ENCODE measurements at regions not wholly inside any gene's neighbourhood (a gene's known extent, or its start where the extent isn't known, plus 50 kb on each side); places are given as distances from the start of the nearest gene placed in this dataset.

- Histone ChIP-seq H3K4me2 (ENCODE audit: low read length) (no peak overlapping the region), H4K20me1 (ENCODE audit: insufficient read depth) (no peaks in the 10 kb centered on the region), H3K4me3 (replicated peaks in 1 of 2; ENCODE audit: low read depth in 1 of 2, low read length in 2 of 2) (no peak overlapping the region), H3K79me2 (ENCODE audit: insufficient read depth, low read length) (no peaks in the 10 kb centered on the region), H3K9me3 (ENCODE audit: control insufficient read depth in 1 of 2, insufficient read depth in 1 of 2, low read depth in 1 of 2, low read length in 2 of 2) (no peaks in the 10 kb centered on the region), H3K27ac (ENCODE audit: low read depth, low read length) (no peak overlapping the region), H3K9me2 (ENCODE audit: insufficient read depth) (no peaks in the 10 kb centered on the region), H3K9ac (ENCODE audit: low read length) (no peak overlapping the region), H2AFZ (ENCODE audit: low read depth, low read length, poor library complexity, severe bottlenecking) (no peak overlapping the region), H3K4me1 (ENCODE audit: control insufficient read depth in 1 of 2, insufficient read depth in 2 of 2, low read length in 2 of 2) (no peaks in the 10 kb centered on the region), H3K27me3 (ENCODE audit: insufficient read depth, low read length) (no peaks in the 10 kb centered on the region), H3K36me3 (ENCODE audit: control insufficient read depth in 1 of 2, insufficient read depth in 2 of 2, low read length in 2 of 2) (no peaks in the 10 kb centered on the region)
- no peak for TF ChIP-seq SIN3A (IDR thresholded peaks at IDR 0.05; ENCODE audit: low read depth)
- TF ChIP-seq JUND (IDR thresholded peaks at IDR 0.05) = no peak
- TF ChIP-seq ZFX (IDR thresholded peaks at IDR 0.05) = no peak
- TF ChIP-seq POLR2AphosphoS5 (IDR thresholded peaks at IDR 0.05; ENCODE audit: low read depth, low read length) = no peak
- TF ChIP-seq FOSL1 (IDR thresholded peaks at IDR 0.05; ENCODE audit: low read depth) = no peak
- TF ChIP-seq, protein P1, sequence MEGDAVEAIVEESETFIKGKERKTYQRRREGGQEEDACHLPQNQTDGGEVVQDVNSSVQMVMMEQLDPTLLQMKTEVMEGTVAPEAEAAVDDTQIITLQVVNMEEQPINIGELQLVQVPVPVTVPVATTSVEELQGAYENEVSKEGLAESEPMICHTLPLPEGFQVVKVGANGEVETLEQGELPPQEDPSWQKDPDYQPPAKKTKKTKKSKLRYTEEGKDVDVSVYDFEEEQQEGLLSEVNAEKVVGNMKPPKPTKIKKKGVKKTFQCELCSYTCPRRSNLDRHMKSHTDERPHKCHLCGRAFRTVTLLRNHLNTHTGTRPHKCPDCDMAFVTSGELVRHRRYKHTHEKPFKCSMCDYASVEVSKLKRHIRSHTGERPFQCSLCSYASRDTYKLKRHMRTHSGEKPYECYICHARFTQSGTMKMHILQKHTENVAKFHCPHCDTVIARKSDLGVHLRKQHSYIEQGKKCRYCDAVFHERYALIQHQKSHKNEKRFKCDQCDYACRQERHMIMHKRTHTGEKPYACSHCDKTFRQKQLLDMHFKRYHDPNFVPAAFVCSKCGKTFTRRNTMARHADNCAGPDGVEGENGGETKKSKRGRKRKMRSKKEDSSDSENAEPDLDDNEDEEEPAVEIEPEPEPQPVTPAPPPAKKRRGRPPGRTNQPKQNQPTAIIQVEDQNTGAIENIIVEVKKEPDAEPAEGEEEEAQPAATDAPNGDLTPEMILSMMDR (IDR thresholded peaks at IDR 0.05 in 2 of 3, conservative IDR thresholded peaks at IDR 0.05 in 1 of 3; ENCODE audit: borderline replicate concordance in 1 of 3, insufficient read depth in 1 of 3, low read depth in 2 of 3, low read length in 2 of 3) = no peak
- TF ChIP-seq SRF (IDR thresholded peaks at IDR 0.05; ENCODE audit: low read depth) = no peak
- TF ChIP-seq ZNF274 (IDR thresholded peaks at IDR 0.05; ENCODE audit: low read depth, low read length) = no peak
- TF ChIP-seq, protein P2, sequence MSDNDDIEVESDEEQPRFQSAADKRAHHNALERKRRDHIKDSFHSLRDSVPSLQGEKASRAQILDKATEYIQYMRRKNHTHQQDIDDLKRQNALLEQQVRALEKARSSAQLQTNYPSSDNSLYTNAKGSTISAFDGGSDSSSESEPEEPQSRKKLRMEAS (IDR thresholded peaks at IDR 0.05) = no peak
- no peak for TF ChIP-seq TCF7L2 (IDR thresholded peaks at IDR 0.05; ENCODE audit: borderline replicate concordance, extremely low read depth, insufficient read depth, insufficient read length)
- TF ChIP-seq EGR1 (IDR thresholded peaks at IDR 0.05; ENCODE audit: low read depth) = no peak
- no peak for TF ChIP-seq REST (IDR thresholded peaks at IDR 0.05; ENCODE audit: low read depth)
- TF ChIP-seq EZH2 (IDR thresholded peaks at IDR 0.05) = no peak
- TF ChIP-seq EZH2phosphoT487 (IDR thresholded peaks at IDR 0.05; ENCODE audit: borderline replicate concordance) = no peak
- no peak for TF ChIP-seq CEBPB (IDR thresholded peaks at IDR 0.05; ENCODE audit: low read depth)
- TF ChIP-seq CBX3 (IDR thresholded peaks at IDR 0.05; ENCODE audit: low read depth) = no peak
- TF ChIP-seq SP1 (IDR thresholded peaks at IDR 0.05; ENCODE audit: low read depth) = no peak
- TF ChIP-seq RAD21 (IDR thresholded peaks at IDR 0.05; ENCODE audit: low read depth) = no peak
- no peak for TF ChIP-seq POLR2A (IDR thresholded peaks at IDR 0.05; ENCODE audit: borderline replicate concordance, extremely low read depth, insufficient read depth, insufficient read length)
- TF ChIP-seq ELF1 (IDR thresholded peaks at IDR 0.05; ENCODE audit: borderline replicate concordance, low read depth) = no peak
- ChIA-PET CTCF (no interaction called here), RAD21 (ENCODE audit: low non-redundant PET in 1 of 2, low total read pairs in 2 of 2, uncharacterized antibody in 2 of 2, unreplicated experiment in 2 of 2) (no interaction called here), POLR2A (no interaction called here)
- intact Hi-C loops (cut with micrococcal nuclease) = no loop called here
- no TSS peak for BruUV-seq (replicated peaks)
- no peak for DNase-seq (ENCODE audit: low read depth, low spot score)
- no peak for ATAC-seq
These were observed 139.7 kb upstream of the C1orf87 start for GRCh38 chr1:60213253-60213652.

Data from HCT116 (cell line).